AG04449 (cell line): ENCODE measurements at regions not wholly inside any gene's neighbourhood (a gene's known extent, or its start where the extent isn't known, plus 50 kb on each side); places are given as distances from the start of the nearest gene placed in this dataset.
"Not testable (repeated sequence)": the region's sequence is repeated elsewhere in the genome, so short reads cannot be mapped to it uniquely, and the experiment has no call there.

Experiments
- CTCF ChIA-PET: fragments of 350-600 bp; formaldehyde crosslinking; extraction: SDS; loops from one replicate; lab custom pipeline; 2021; ENCODE audit warnings: antibody characterized with exemption; lab: Yijun Ruan, JAX
- POLR2A ChIA-PET: fragments of 400-600, 350-600 bp; formaldehyde crosslinking; extraction: SDS; loops from one replicate; lab custom pipeline; 2020; ENCODE audit warnings: antibody characterized with exemption, inconsistent platforms; lab: Yijun Ruan, JAX
- DNase-seq: peaks from one replicate; pipeline ENCODE4 v3.0.0-alpha.2; 2010; ENCODE audit warnings: low read depth, low spot score
- H3K4me3 ChIP-seq: 2 replicates; pipeline ENCODE4 v1.5.1; 2011; ENCODE audit warnings: low read depth, mild to moderate bottlenecking, control low read depth, low read length
- CTCF ChIP-seq: IDR thresholded peaks from one replicate; pipeline ENCODE4 v1.5.1; 2011; ENCODE audit warnings: mild to moderate bottlenecking, moderate library complexity, low read length, control low read depth, inconsistent platforms; ENCODE audit not compliant: insufficient read depth; ENCODE audit errors: missing control alignments

DNA sequence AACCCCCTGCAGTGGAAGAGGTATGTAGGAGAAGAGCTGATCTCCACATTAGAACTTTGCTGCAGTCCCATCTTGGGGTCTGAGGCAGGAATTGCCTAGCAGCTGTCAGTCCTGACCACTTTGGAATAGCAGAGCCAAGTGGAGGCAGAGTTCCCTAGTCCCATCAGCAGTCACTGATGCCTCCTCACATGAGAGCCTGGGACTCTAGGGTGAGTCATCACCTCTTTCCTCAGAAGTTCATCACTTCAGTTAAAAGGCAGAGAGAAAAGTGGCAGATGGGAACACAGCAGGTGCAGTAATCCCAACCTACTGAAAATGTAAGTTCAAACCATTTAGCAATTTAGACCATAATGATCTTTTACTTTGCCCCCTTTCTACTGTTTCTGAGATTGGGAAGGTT lies 73.9 kb upstream of the MED14 start:
- ChIA-PET POLR2A (no interaction called here), CTCF (no interaction called here)
- H3K4me3 ChIP-seq, result no peak overlapping the region
- no peak for TF ChIP-seq CTCF
- DNase-seq, result no peak

GRCh38 chrX:40815045-40815444 lies 79.7 kb upstream of the MED14 start:
- H3K4me3 ChIP-seq, POLR2A ChIA-PET, DNase-seq, CTCF ChIA-PET: not testable (repeated sequence)

- POLR2A ChIA-PET, result no interaction called here
- CTCF ChIA-PET, result no interaction called here
- TF ChIP-seq CTCF, result no peak
- DNase-seq, result no peak
- no peak overlapping the region for H3K4me3 ChIP-seq
These were observed 81.6 kb upstream of the MED14 start for GRCh38 chrX:40816906-40817305.

- TF ChIP-seq CTCF, result no peak
- POLR2A ChIA-PET, result no interaction called here
- H3K4me3 ChIP-seq, result no peak overlapping the region
- DNase-seq, result no peak
- CTCF ChIA-PET, result no interaction called here
These were observed 82.9 kb upstream of the MED14 start for GRCh38 chrX:40818236-40818635.

- H3K4me3 ChIP-seq, result no peak overlapping the region
- TF ChIP-seq CTCF, result no peak
- POLR2A ChIA-PET, result no interaction called here
- CTCF ChIA-PET, result no interaction called here
- no peak for DNase-seq
These were observed 86.4 kb upstream of the MED14 start for GRCh38 chrX:40821780-40822179.

DNA sequence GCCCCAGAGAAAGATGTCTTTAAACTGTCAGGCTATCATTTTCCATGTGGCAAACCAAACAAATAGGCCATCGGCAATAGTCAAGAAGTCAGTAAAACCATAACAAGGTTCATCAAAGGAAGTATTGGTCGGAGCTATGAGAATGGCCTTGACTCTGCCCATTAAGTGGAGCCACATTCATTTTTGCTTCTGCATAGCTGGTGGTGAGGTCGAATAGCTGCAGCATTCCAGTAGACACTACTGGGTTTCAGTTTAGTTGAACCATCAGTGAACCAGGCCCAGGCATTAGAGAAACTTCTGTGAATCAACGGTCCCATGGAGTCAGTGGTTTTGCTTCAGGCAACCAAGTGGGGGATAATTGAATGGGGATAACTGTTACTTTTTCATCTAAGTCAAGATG lies 92.0 kb upstream of the MED14 start:
- CTCF ChIA-PET, result interaction anchor here (1.5 kb wide), 1 partner anchor 51 kb away, joined by 3 read pairs; no protein-coding TSS in a partner anchor
- POLR2A ChIA-PET, result no interaction called here
- no peak for DNase-seq
- TF ChIP-seq CTCF, result no peak
- no peak overlapping the region for H3K4me3 ChIP-seq

DNA sequence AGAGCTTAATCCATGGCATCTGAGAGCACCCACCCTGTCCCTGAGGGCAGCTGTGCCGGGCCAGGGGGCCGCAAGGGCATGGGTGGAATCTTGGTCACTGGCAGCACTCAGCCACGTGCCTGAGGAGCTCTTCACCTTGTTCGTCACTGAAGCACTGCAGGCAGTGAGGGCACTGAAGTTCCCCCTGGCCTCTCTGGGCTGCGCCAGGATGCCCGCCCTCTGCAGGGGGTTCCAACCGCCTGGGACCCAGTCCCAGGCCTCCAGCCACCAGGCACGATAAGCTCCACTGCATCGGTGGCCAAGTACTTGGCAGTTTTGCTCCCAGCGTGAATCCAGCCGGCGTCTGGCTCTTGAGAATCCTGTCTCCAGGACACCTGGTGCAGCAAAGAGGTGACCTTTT lies 96.4 kb upstream of the MED14 start:
- POLR2A ChIA-PET, result no interaction called here
- no peak for TF ChIP-seq CTCF
- H3K4me3 ChIP-seq, result no peak overlapping the region
- no peak for DNase-seq
- CTCF ChIA-PET, result no interaction called here
